ENCODE measurements at regions not wholly inside any gene's neighbourhood (a gene's known extent, or its start where the extent isn't known, plus 50 kb on each side); places are given as distances from the start of the nearest gene placed in this dataset.

- intact Hi-C loops (cut with DNase I, micrococcal nuclease) = no loop called here
- ATAC-seq = no peak
- DNase-seq = no peak
These were observed 332.9 kb downstream of the CDH2 start for GRCh38 chr18:27843783-27844777.

GRCh38 chr18:27839141-27839540, 337.8 kb downstream of the CDH2 start:
- ATAC-seq = no peak
- intact Hi-C loops (cut with DNase I, micrococcal nuclease) = no loop called here
- no peak for DNase-seq

GRCh38 chr18:27838225-27838624, 338.7 kb downstream of the CDH2 start:
- no peak for ATAC-seq
- intact Hi-C loops (cut with DNase I, micrococcal nuclease) = no loop called here
- no peak for DNase-seq

GRCh38 chr18:27826101-27826500, 350.8 kb downstream of the CDH2 start:
- no peak for DNase-seq
- no peak for ATAC-seq
- intact Hi-C loops (cut with DNase I, micrococcal nuclease) = no loop called here

- ATAC-seq (no peak), DNase-seq (no peak)
- intact Hi-C loops (cut with DNase I, micrococcal nuclease) = no loop called here
These were observed 351.2 kb downstream of the CDH2 start for GRCh38 chr18:27825689-27826088.

GRCh38 chr18:27824841-27825681, 351.9 kb downstream of the CDH2 start:
- intact Hi-C loops (cut with DNase I, micrococcal nuclease) = no loop called here
- DNase-seq (no peak), ATAC-seq (no peak)

GRCh38 chr18:27824275-27824674, 352.7 kb downstream of the CDH2 start:
- intact Hi-C loops (cut with DNase I, micrococcal nuclease) = no loop called here
- ATAC-seq = no peak
- DNase-seq = no peak

GRCh38 chr18:27823053-27823452, 353.9 kb downstream of the CDH2 start:
- intact Hi-C loops (cut with DNase I, micrococcal nuclease) = no loop called here
- no peak for ATAC-seq

GRCh38 chr18:27808683-27809082, 368.2 kb downstream of the CDH2 start:
- ATAC-seq (no peak), DNase-seq (no peak)
- intact Hi-C loops (cut with DNase I, micrococcal nuclease) = no loop called here

More at GRCh38 chr18:27823053-27823452, 353.9 kb downstream of the CDH2 start:
- DNase-seq = no peak

- intact Hi-C loops (cut with DNase I, micrococcal nuclease) = no loop called here
- ATAC-seq (no peak), DNase-seq (no peak)
These were observed 373.0 kb downstream of the CDH2 start for GRCh38 chr18:27803957-27804356.

- DNase-seq (no peak), ATAC-seq (no peak)
- intact Hi-C loops (cut with DNase I, micrococcal nuclease) = no loop called here
These were observed 379.4 kb downstream of the CDH2 start for GRCh38 chr18:27797484-27797883.

GRCh38 chr18:27794181-27794926, 382.6 kb downstream of the CDH2 start:
- DNase-seq (no peak), ATAC-seq (no peak)
- intact Hi-C loops (cut with DNase I, micrococcal nuclease) = no loop called here

- intact Hi-C loops (cut with DNase I, micrococcal nuclease) = no loop called here
- ATAC-seq = no peak
- DNase-seq = no peak
These were observed 383.7 kb downstream of the CDH2 start for GRCh38 chr18:27793013-27793785.

- no peak for DNase-seq
- ATAC-seq = no peak
- intact Hi-C loops (cut with DNase I, micrococcal nuclease) = no loop called here
These were observed 387.5 kb downstream of the CDH2 start for GRCh38 chr18:27789406-27789805.

- DNase-seq = no peak
- intact Hi-C loops (cut with DNase I, micrococcal nuclease) = no loop called here
These were observed 389.4 kb downstream of the CDH2 start for GRCh38 chr18:27787547-27787946.

GRCh38 chr18:27785815-27786471, 391.0 kb downstream of the CDH2 start:
- ATAC-seq = no peak

More at GRCh38 chr18:27787547-27787946, 389.4 kb downstream of the CDH2 start:
- no peak for ATAC-seq

GRCh38 chr18:27780061-27780745, 396.7 kb downstream of the CDH2 start:
- DNase-seq (no peak), ATAC-seq (no peak)
- intact Hi-C loops (cut with DNase I, micrococcal nuclease) = no loop called here

More at GRCh38 chr18:27785815-27786471, 391.0 kb downstream of the CDH2 start:
- intact Hi-C loops (cut with DNase I, micrococcal nuclease) = no loop called here
- no peak for DNase-seq

All from left colon (tissue), 2 donors.